GM12892 (cell line): ENCODE measurements at regions not wholly inside any gene's neighbourhood (a gene's known extent, or its start where the extent isn't known, plus 50 kb on each side); places are given as distances from the start of the nearest gene placed in this dataset.
A peak's percentile ranks its signal among the peaks of the same experiment; 100 is the strongest.
"Not testable (repeated sequence)": the region's sequence is repeated elsewhere in the genome, so short reads cannot be mapped to it uniquely, and the experiment has no call there.

Experiments
- DNase-seq: peaks from one replicate; pipeline ENCODE4 v3.0.0; 2011; ENCODE audit not compliant: insufficient read length
- FAIRE-seq: peaks from 2 replicates; lab custom pipeline; 2011; peaks lifted over from hg19 to GRCh38; lab: Jason Lieb, UNC
- POLR2A ChIP-seq: IDR thresholded peaks from 2 replicates; pipeline ENCODE4 v1.6.1; 2011; ENCODE audit warnings: low read depth, low read length, control low read depth
- POLR2AphosphoS5 ChIP-seq: IDR thresholded peaks from 2 replicates; pipeline ENCODE4 v1.6.1; 2011; ENCODE audit warnings: low read depth, low read length, control low read depth
- TAF1 ChIP-seq: IDR thresholded peaks from 2 replicates; pipeline ENCODE4 v1.6.1; 2011; ENCODE audit warnings: low read depth, mild to moderate bottlenecking, control low read depth, low read length, borderline replicate concordance

DNA sequence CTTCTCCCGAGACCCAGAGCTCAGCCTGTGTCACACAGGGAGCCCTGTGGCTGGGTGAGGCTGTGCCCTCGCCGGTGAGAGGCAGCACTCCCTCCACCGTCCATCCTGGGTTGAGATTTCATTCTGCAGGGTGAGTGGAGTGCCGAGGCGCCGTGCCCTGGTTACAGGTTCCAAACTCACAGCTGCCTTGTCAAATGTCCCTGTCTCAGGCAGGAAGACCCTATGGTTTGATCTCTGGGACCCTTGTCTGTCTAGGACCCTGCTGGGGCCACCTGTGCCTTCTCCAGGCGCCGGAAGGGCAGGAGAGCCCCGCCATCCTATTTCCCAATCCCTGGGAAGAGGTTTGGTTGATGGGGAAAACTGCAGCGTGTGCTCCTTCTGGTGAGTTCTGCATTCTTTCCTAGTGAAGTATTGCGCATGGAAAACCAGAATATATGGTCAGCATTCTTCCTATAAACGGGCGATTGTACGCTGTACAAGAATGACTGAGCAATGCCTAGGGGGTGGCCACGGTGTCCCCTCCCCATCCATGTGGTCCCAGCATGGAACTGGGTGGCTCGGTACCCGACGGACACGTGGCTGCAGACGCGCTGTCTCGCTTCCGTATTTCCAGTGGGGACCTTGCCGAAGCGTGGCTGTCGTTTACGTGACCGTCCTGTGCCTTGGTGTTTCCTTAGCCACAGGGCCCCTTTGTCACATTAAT, 95.9 kb upstream of the COL5A1 start:
- TF ChIP-seq POLR2A (no peak), TAF1 (no peak), POLR2AphosphoS5 (no peak)
- FAIRE-seq (no peak), DNase-seq (peak; percentile 14)

DNA sequence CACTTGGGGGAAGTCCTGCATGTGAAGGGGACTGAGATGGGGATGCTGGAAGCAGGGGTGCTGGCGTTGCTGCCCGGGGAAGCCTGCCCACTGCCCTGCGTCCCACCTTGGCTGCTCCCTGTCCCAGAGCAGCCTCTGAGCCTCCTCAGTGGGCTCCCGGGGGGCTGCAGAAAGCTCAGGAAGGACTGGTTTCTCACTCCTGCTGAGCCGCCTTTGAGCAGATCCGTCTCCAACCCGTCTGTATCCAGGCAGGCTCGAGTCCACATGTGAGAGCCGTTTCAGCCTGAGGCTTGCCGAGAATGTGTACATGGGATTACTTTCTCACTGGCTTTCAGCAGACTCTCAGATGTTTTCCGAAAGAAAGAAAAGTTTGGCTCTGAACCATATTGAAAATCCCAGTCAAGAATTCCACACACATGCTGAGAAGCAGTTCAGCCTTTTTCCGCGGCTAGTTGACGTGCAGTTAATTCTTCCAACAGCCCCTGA, 95.3 kb upstream of the COL5A1 start:
- no peak for DNase-seq
- TF ChIP-seq TAF1 = no peak
- no peak for TF ChIP-seq POLR2A
- TF ChIP-seq POLR2AphosphoS5 = no peak
- FAIRE-seq = no peak

DNA sequence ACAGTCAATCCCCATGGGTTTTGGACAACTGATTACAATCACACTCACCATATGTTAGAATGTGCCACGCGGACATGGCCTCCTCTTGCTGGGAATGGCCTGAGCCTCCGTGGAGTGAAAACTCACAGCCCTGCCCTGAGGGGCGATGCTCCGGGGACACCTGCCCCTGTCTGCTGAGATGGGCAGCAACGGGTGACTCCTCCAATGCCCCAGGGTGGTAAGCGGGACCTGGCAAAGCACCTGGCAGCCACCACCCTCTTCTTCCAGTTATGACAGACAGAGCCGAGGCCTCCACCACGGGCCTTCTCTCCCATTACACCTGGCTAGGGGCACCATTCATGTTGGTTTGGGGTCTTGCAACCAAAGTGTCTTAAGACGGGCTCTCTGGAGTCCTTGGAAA, 94.9 kb upstream of the COL5A1 start:
- no peak for FAIRE-seq
- TF ChIP-seq TAF1 (no peak), POLR2AphosphoS5 (no peak), POLR2A (no peak)
- DNase-seq = peak; percentile 11

DNA sequence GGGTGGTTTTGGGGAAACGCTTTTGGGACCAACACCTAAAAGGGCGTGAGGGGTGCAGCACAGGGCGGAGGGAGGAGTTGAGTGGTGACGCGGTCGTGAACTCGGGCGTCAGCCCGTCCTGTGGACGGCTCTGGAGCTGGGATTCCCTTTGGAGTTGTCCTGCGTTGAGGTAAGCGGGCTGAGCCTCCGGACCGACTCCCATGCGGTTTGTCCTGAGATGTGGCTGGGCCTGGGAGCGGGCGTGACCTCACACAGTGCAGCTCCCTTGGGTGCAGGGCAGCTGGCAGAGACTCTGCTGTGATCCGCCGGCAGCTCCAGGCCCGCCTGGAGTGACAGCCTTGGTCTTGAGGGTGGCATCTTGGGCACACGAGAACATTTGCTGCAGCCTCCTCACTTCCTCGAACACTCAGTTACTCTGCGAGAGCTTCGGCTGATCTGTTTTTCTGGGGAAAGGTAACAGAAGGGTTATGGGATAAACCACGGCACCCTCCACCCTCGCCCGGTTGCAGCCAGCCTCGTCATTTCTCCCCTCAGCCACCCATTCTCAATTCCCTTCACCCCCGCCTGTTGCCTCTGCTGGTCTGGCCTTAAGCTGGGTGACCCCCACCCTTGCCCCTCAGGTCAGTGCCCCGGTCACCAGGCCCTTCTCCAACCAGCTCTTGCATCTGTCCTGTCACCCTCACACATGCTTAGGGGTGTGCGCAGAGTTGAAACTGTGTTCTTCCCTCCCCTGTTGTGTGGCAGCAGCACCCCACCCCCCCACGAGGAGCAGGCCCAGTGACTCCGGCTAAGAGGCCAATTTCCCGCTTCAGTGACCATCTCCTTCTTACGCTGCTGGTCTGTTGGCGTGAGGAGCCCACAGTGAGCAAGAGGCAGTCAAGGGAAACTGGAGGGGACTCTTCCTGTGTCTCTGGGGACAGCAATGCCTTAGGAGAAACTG, 94.2 kb upstream of the COL5A1 start:
- FAIRE-seq = no peak
- TF ChIP-seq TAF1 = no peak
- TF ChIP-seq POLR2A = no peak
- no peak for TF ChIP-seq POLR2AphosphoS5
- peak; percentile 13 for DNase-seq

DNA sequence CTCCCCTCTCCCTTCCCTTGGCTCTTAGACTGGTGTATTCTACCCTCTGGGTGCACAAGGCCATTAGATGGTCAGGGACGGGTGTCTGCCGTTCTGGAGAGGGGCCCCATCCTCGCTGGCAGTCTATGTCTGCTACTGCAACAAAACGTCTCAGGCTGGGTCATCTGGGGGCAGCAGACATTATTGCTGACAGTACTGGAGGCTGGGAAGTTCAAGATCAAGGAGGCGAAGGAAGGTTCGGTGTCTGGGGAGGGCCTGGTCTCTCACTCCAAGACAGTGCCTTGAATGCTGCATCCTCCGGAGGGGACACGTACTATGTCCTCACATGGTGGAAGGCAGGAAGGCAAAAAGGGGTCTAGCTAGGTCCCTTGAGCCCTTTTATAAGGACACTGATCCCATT, 93.4 kb upstream of the COL5A1 start:
- no peak for TF ChIP-seq TAF1
- no peak for TF ChIP-seq POLR2AphosphoS5
- no peak for TF ChIP-seq POLR2A
- FAIRE-seq = no peak

DNA sequence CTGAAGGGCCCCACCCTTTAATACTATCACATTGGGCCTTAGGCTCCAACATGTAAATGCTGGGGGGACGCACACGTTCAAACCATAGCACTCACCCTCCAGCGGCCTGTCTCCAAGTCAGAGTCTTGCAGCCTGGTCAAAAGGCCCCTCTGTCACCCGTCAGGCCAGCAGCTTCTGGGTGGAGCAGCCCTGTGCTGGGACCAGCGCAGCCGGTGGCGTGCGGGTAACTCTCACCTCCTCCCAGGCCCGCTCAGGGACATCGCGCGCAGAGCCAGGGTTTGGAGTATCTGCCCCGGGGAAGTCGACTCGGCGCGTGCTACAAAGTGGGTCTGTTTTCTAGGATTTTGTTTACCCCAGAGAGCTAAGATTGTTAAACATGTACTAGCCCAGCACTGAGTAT, 93.0 kb upstream of the COL5A1 start:
- FAIRE-seq (no peak), DNase-seq (no peak)
- TF ChIP-seq POLR2AphosphoS5 (no peak), TAF1 (no peak), POLR2A (no peak)

More for the DNA sequence above, 93.4 kb upstream of the COL5A1 start:
- DNase-seq = no peak

DNA sequence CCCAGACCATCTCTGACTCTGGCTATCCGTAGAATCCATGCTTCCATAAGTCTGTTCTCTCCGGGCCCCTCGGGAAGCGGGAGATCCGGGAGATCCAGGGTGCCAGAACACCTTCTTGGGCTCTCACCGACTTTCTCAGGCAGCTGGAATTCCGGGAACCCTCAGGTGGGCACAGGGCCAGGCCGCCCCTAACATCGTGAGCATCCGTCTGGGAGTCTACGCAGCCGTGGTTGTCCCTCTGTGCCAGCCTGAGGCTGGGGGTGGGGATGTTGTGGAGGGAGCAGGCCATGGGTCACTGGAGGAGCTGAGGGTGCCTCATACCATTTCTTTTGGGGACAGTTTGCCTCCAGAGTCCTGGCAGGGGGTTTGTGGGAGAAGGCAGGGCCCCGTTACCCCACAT, 92.3 kb upstream of the COL5A1 start:
- FAIRE-seq (no peak), DNase-seq (no peak)
- TF ChIP-seq POLR2A (no peak), TAF1 (no peak), POLR2AphosphoS5 (no peak)

DNA sequence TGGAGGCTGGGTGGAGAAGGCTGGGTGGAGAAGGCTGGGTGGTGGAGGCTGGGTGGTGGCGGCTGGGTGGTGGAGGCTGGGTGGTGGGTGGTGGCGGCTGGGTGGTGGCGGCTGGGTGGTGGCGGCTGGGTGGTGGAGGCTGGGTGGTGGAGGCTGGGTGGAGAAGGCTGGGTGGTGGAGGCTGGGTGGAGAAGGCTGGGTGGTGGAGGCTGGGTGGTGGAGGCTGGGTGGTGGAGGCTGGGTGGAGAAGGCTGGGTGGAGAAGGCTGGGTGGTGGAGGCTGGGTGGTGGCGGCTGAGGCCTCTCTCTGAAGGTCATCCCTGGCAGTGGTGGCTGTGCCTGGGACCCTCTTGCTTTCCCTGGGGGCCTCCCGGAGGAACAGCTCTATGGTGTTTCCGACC, 91.5 kb upstream of the COL5A1 start:
- FAIRE-seq, DNase-seq: not testable (repeated sequence)

DNA sequence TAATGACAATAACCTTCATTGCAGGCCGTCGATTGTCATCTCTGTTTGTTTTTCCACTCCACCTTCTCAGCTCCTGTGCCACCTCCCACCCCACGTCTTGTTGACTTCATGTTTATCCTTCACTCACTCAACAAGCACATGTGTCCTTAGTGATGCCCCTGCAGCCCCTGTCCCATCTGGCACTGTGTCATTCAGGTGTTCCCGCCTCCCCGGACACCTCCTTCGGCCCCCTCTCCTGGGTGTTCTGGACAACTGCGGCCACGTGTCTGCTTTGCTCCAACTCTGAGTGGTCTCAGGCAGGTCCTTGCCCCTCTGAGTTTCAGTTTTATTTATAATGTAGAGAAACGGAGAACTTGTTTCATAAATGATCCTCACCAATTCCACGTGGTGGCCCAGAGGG, 91.0 kb upstream of the COL5A1 start:
- TF ChIP-seq POLR2A (no peak), TAF1 (no peak), POLR2AphosphoS5 (no peak)

DNA sequence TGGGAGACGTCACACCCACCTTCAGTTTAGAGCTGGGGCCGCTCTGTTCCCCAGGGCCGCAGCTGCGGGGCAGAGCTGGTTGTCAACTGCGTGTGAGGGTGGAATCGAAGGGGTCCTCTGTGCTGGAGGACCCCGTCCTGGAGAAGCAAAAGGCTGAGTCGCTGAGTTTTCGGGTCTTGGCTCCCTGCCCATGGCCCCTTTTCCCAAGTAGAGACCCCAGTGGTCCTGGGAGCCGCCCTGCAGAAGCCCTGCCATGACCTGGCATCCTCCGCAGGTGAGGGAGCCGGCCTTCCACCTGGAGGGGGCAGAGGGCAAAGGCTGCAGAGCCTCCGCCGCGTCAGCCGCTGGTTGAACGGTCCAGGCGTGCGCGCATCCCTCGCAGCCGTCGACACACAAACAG, 90.4 kb upstream of the COL5A1 start:
- FAIRE-seq (no peak), DNase-seq (no peak)
- TF ChIP-seq POLR2AphosphoS5 (no peak), TAF1 (no peak), POLR2A (no peak)

More for the DNA sequence above, 91.0 kb upstream of the COL5A1 start:
- FAIRE-seq (no peak), DNase-seq (no peak)

DNA sequence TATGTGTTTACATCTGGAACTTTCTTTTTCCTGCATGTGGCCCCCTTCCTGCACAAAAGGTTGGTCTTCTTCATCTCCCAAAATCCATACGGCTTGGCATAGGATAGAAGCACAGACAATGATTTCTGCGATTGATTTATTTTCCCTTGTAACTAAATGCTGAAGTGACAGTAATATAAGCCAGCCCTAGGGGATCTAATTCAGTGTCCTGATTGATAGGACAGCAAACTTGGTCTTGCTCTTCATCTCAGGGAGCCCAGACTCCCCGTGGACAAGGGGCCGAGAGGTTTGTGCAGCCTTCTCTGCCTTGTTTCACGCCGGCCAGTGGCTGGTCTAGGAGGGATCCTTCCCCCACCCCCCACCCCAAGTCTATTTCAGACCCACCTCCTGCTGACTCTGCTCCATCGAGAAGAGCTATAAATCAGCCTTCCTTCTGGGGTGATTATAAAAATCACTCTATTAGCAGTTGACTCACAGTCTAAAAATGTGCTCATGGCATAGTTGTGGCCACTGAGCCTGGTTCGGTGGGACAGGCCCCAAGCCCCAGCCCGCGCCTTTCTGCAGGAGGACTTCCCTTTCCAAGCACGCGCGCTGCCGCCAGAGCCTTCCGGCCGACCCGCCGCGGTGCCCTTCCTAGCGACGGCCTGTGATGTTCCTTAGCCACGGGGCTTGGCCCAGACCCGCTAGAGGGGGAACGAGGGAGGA, 89.8 kb upstream of the COL5A1 start:
- FAIRE-seq = no peak
- TF ChIP-seq POLR2A (no peak), POLR2AphosphoS5 (no peak), TAF1 (no peak)
- no peak for DNase-seq
